GM13976 (cell line): ENCODE measurements at regions not wholly inside any gene's neighbourhood (a gene's known extent, or its start where the extent isn't known, plus 50 kb on each side); places are given as distances from the start of the nearest gene placed in this dataset.

Experiments
- DNase-seq: peaks from one replicate; pipeline ENCODE4 v3.0.0; 2012; ENCODE audit warnings: low spot score
- in situ Hi-C: fragments of 300-500 bp; cut with MboI; formaldehyde crosslinking; loops from one replicate; pipeline ENCODE4 v1.12.0; 2022; ENCODE audit warnings: low sequenced_read_pairs, mixed read lengths, inconsistent platforms; ENCODE audit not compliant: unreplicated experiment
- TF ChIP-seq, protein P1 (sequence below): IDR thresholded peaks from 2 replicates; pipeline ENCODE4 v1.5.1; 2012; ENCODE audit warnings: borderline replicate concordance, mild to moderate bottlenecking; ENCODE audit not compliant: insufficient read depth; ENCODE audit errors: extremely low read depth, missing control alignments, control extremely low read depth

GRCh38 chr6:133070410-133071043 is 170.6 kb upstream of the EYA4 start:
- no peak for DNase-seq
- TF ChIP-seq, protein P1, sequence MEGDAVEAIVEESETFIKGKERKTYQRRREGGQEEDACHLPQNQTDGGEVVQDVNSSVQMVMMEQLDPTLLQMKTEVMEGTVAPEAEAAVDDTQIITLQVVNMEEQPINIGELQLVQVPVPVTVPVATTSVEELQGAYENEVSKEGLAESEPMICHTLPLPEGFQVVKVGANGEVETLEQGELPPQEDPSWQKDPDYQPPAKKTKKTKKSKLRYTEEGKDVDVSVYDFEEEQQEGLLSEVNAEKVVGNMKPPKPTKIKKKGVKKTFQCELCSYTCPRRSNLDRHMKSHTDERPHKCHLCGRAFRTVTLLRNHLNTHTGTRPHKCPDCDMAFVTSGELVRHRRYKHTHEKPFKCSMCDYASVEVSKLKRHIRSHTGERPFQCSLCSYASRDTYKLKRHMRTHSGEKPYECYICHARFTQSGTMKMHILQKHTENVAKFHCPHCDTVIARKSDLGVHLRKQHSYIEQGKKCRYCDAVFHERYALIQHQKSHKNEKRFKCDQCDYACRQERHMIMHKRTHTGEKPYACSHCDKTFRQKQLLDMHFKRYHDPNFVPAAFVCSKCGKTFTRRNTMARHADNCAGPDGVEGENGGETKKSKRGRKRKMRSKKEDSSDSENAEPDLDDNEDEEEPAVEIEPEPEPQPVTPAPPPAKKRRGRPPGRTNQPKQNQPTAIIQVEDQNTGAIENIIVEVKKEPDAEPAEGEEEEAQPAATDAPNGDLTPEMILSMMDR: no peak
- in situ Hi-C loops: no loop called here

GRCh38 chr6:133079901-133080300 is 161.3 kb upstream of the EYA4 start:
- DNase-seq: no peak
- TF ChIP-seq, protein P1: no peak
- in situ Hi-C loops: no loop called here

GRCh38 chr6:133083248-133083967 is 157.7 kb upstream of the EYA4 start:
- TF ChIP-seq, protein P1: no peak
- in situ Hi-C loops: no loop called here
- DNase-seq: no peak

DNA sequence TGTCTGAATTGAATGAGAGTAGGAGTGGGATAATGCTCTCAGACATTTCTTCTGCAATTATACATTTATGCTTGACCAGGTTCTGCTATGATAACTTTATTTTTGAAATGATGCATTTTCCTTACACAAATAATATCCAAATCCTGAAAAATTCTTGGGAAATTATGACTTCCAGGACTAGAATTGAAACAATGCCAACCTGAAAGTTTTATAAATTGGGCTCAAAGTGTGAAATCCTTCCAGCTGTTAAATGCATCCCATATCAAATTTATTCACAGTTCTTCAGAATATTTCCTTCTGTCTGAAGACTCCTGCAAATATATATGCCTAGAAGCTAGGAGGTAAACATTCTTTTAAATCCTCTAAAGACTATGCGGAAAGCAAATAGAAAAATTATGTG is 155.7 kb upstream of the EYA4 start:
- in situ Hi-C loops: no loop called here
- no peak for DNase-seq
- TF ChIP-seq, protein P1: no peak

DNA sequence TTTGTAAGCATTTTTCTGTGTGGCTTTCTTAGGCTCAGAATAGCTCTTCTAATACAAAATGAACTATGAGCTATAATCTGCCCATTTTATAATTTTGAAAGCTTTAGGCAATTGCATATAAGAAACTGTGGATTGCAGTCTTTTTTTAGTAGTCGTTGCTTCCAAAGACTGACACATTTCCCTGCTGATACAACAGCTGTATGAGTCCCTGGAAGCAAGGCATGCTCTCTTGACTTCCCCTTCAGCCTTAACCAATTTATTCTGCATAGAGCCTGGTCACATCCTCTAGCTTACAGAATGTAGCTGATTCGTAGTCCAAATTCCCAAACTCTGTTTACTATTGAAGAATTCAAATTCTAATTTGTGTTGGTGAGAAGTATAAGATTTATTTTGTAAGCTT is 155.3 kb upstream of the EYA4 start:
- in situ Hi-C loops: no loop called here
- no peak for DNase-seq
- TF ChIP-seq, protein P1: no peak

DNA sequence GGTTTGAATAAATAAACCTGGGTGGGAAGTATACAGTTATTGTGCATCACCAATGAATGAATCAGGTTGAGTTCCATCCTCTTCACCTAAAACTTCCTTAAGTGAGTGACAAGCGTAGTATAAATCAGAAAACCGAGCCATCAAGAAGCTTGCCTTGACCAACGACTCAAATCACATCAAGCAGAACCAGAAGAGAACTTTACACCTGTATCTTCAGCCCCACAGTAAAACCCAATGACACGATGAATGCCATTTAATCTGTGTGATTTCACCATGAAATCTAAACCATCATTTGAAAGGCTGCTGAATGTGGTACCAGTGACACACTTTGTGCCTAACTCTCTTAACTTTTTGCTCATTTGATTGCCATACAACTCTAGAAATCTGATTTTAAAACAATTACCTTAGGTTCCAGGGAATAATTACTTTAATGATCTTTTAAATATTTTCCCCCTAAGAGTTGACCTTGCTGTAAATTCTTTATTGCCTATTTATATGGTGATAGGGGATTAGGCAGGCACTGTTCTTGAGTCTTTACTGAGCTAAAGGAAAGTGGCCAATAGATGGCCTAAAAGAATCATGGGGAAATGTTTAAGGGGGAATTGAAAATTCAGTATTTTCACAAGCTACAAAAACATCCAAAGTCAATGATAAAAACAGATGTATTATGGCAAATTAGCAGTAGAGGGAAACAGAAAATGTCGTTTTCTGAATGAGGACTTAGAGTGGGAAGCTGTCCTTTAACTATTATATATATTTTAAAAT is 152.0 kb upstream of the EYA4 start:
- no peak for DNase-seq
- TF ChIP-seq, protein P1: no peak
- in situ Hi-C loops: no loop called here
